HL-60 (cell line): ENCODE measurements at regions not wholly inside any gene's neighbourhood (a gene's known extent, or its start where the extent isn't known, plus 50 kb on each side); places are given as distances from the start of the nearest gene placed in this dataset.

Experiments used
- POLR2AphosphoS5 ChIP-seq: IDR thresholded peaks from 2 replicates; pipeline ENCODE4 v1.6.1; 2012; ENCODE audit warnings: low read depth
- TF ChIP-seq, protein P1 (sequence below): IDR thresholded peaks from one replicate; pipeline ENCODE4 v1.5.1; 2011; ENCODE audit warnings: low read length, control low read depth, inconsistent platforms; ENCODE audit not compliant: insufficient read depth

DNA sequence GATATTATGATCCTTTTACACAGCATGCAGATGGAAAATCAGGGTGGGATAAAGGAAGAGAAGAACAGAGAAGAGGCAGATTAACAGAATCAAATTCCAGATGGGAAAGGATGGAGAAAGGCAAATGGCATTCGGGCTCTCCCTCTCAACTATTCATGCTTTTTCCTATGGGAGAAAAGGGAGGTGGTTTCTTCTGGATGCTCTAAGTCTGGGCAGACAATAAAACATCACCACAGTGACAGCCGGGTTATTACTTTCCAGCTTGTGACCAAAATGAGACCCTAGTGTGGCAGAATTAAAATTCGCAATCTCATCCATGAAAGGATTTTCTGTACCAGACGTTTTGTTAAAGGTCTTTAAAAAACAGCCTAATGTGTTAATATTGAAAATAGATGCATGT, 440.7 kb downstream of the RND3 start:
- TF ChIP-seq, protein P1, sequence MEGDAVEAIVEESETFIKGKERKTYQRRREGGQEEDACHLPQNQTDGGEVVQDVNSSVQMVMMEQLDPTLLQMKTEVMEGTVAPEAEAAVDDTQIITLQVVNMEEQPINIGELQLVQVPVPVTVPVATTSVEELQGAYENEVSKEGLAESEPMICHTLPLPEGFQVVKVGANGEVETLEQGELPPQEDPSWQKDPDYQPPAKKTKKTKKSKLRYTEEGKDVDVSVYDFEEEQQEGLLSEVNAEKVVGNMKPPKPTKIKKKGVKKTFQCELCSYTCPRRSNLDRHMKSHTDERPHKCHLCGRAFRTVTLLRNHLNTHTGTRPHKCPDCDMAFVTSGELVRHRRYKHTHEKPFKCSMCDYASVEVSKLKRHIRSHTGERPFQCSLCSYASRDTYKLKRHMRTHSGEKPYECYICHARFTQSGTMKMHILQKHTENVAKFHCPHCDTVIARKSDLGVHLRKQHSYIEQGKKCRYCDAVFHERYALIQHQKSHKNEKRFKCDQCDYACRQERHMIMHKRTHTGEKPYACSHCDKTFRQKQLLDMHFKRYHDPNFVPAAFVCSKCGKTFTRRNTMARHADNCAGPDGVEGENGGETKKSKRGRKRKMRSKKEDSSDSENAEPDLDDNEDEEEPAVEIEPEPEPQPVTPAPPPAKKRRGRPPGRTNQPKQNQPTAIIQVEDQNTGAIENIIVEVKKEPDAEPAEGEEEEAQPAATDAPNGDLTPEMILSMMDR, result no peak
- no peak for TF ChIP-seq POLR2AphosphoS5
